HG03521 (cell line): ENCODE measurements at regions not wholly inside any gene's neighbourhood (a gene's known extent, or its start where the extent isn't known, plus 50 kb on each side); places are given as distances from the start of the nearest gene placed in this dataset.
"Not testable (repeated sequence)": the region's sequence is repeated elsewhere in the genome, so short reads cannot be mapped to it uniquely, and the experiment has no call there.

Experiments used
- ATAC-seq: cut with Tn5 transposase; IDR thresholded peaks from one replicate; pipeline ENCODE4 v1.9.1; 2021; ENCODE audit warnings: mild to moderate bottlenecking, moderate library complexity; ENCODE audit not compliant: unreplicated experiment

- ATAC-seq = no peak
These were observed 103.3 kb downstream of the TMEM144 start for GRCh38 chr4:158313566-158313965.

- no peak for ATAC-seq
These were observed 104.6 kb downstream of the TMEM144 start for GRCh38 chr4:158314756-158315487.

- no peak for ATAC-seq
These were observed 105.4 kb downstream of the TMEM144 start for GRCh38 chr4:158315706-158316105.

GRCh38 chr4:158316264-158316663 lies 106.0 kb downstream of the TMEM144 start:
- ATAC-seq = peak; percentile 52

- no peak for ATAC-seq
These were observed 109.6 kb downstream of the TMEM144 start for GRCh38 chr4:158319880-158320279.

- no peak for ATAC-seq
These were observed 111.8 kb downstream of the TMEM144 start for GRCh38 chr4:158322109-158322508.

- ATAC-seq = no peak
These were observed 117.2 kb downstream of the TMEM144 start for GRCh38 chr4:158327525-158327924.

- no peak for ATAC-seq
These were observed 121.6 kb downstream of the TMEM144 start for GRCh38 chr4:158331863-158332262.

- no peak for ATAC-seq
These were observed 123.5 kb downstream of the TMEM144 start for GRCh38 chr4:158333820-158334219.

- ATAC-seq = no peak
These were observed 131.6 kb downstream of the TMEM144 start for GRCh38 chr4:158341896-158342295.

GRCh38 chr4:158346576-158346975 lies 136.3 kb downstream of the TMEM144 start:
- no peak for ATAC-seq

GRCh38 chr4:158347556-158347955 lies 137.3 kb downstream of the TMEM144 start:
- ATAC-seq = no peak

- no peak for ATAC-seq
These were observed 139.9 kb downstream of the TMEM144 start for GRCh38 chr4:158350161-158350560.

- ATAC-seq = no peak
These were observed 143.4 kb downstream of the TMEM144 start for GRCh38 chr4:158353541-158354304.

- no peak for ATAC-seq
These were observed 146.0 kb downstream of the TMEM144 start for GRCh38 chr4:158356301-158356700.

- ATAC-seq = not testable (repeated sequence)
These were observed 153.7 kb upstream of the RXFP1 start for GRCh38 chr4:158367932-158368441.

GRCh38 chr4:158371158-158371557 lies 150.5 kb upstream of the RXFP1 start:
- ATAC-seq = no peak

- no peak for ATAC-seq
These were observed 147.4 kb upstream of the RXFP1 start for GRCh38 chr4:158374318-158374717.

- ATAC-seq = no peak
These were observed 145.4 kb upstream of the RXFP1 start for GRCh38 chr4:158376106-158376840.

GRCh38 chr4:158384414-158384813 lies 137.3 kb upstream of the RXFP1 start:
- ATAC-seq = no peak

- no peak for ATAC-seq
These were observed 126.3 kb upstream of the RXFP1 start for GRCh38 chr4:158395343-158395742.
